ENCODE measurements at regions not wholly inside any gene's neighbourhood (a gene's known extent, or its start where the extent isn't known, plus 50 kb on each side); places are given as distances from the start of the nearest gene placed in this dataset.

DNA sequence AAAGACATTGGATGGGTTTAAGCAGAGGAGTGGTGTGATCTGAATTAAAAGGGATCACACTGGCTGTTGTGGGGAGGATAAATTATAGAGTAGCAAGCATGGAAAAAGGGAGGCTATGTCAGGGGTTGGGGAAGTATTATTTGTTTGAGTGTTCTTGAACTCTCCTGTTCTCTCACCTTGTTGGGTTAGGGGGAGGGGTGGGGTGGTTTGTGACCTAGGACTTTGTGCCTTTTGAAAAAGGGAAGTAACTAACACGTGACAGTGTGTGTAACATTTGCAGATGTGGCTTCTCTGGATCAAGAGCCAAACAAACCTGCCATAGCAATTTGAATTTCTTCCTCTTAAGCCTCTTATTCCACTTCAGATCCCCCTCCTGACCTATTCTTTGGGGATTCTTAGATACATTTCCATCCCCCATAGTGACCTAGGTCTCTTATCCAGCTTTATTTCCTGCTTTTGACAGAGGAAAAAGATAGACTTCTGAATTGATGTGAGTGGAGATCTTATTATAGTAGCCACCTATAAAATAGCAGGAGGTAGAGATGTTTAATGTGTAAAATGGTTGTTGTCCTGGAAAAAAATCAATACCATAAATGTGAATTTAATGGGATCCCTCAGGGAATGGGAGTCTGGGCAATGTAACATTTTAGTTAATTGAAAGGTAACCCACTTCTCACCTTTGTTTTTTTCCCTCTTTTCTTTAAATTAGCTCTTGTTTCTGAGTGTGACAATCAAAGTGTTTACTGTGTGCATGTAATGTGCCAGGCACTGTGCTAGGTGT, 120.4 kb downstream of the CT47B1 start:
- DNase-seq (ENCODE audit: low read depth): no peak
- H3K4me3 ChIP-seq (ENCODE audit: low read depth, low read length): no peak overlapping the region
- TF ChIP-seq, protein P1, sequence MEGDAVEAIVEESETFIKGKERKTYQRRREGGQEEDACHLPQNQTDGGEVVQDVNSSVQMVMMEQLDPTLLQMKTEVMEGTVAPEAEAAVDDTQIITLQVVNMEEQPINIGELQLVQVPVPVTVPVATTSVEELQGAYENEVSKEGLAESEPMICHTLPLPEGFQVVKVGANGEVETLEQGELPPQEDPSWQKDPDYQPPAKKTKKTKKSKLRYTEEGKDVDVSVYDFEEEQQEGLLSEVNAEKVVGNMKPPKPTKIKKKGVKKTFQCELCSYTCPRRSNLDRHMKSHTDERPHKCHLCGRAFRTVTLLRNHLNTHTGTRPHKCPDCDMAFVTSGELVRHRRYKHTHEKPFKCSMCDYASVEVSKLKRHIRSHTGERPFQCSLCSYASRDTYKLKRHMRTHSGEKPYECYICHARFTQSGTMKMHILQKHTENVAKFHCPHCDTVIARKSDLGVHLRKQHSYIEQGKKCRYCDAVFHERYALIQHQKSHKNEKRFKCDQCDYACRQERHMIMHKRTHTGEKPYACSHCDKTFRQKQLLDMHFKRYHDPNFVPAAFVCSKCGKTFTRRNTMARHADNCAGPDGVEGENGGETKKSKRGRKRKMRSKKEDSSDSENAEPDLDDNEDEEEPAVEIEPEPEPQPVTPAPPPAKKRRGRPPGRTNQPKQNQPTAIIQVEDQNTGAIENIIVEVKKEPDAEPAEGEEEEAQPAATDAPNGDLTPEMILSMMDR (conservative IDR thresholded peaks at IDR 0.05; ENCODE audit: low read depth, low read length): no peak

DNA sequence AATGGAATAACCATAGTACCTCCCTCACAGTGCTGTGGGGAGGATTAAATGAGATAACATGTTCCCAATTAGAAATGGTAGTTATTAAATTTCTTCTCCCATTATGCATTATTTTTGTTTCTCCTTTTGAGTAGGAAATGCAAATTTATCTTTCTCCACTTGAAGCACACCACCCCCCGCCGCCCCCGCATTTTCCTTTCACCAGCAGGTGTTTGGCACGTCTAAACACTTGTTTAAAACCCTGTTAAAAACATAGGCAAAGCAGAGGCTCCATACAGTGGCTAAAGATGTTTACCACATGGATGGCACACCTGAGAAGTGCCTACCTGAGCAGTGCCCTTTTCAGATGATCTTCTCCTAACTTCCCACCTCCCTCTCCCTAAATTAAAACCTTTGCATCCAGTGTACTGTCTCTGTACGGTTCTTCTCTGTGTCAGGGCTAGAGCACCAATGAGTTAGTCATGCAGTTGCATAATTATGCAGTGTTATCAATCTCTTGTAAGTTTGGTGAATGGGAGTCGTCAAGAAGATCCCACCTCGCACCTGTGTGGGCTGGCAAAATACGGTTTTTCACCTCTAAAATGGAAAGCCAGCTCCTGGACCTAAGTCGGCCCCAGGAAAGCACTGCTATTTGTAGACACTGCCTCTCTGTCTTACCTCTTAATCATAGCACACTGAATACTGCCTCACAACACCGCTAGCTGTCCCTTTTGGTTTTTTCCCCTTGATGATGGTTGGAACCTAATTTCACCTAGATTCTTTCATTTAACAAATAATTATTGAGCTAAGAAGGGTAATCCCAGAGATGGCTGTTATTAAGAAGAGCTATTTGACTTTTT, 122.0 kb downstream of the CT47B1 start:
- TF ChIP-seq, protein P1 (conservative IDR thresholded peaks at IDR 0.05; ENCODE audit: low read depth, low read length): no peak
- H3K4me3 ChIP-seq (ENCODE audit: low read depth, low read length): no peak overlapping the region
- DNase-seq (ENCODE audit: low read depth): no peak

DNA sequence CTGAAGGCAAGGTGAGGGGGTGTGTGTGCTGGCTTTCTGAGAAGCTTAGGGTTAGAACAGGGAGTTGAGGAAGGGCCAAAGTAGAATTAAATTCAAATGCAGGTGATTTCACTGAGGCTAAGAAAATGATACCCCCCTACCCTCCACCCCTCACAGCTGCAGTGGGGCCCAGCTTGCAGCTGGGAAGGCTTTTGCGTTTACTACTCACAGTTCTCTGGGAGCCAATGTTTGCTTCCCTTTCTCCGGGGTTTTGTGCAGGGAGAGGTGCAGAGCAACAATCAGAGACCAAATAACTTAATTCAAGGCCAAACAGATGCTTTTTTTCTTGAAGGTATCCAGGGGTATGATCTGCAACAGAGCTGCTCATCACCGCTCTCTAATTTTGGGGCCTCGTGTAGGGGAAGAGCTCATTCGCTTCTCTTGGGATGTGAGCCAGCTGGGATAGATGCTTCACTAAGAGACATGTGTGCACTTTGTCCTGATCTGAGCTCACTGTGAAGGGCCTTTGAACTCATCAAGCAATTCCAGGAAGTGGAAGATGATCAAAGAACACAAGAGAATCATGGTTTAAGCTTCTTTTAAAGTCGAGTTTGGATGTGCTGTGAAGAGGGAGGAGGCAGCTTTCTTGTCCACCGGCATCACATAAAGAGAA, 122.7 kb upstream of the C1GALT1C1 start:
- TF ChIP-seq, protein P1 (conservative IDR thresholded peaks at IDR 0.05; ENCODE audit: low read depth, low read length): no peak
- no peak overlapping the region for H3K4me3 ChIP-seq (ENCODE audit: low read depth, low read length)
- DNase-seq (ENCODE audit: low read depth): no peak

GRCh38 chrX:120751683-120752082, 121.8 kb upstream of the C1GALT1C1 start:
- no peak for DNase-seq (ENCODE audit: low read depth)
- TF ChIP-seq, protein P1 (conservative IDR thresholded peaks at IDR 0.05; ENCODE audit: low read depth, low read length): no peak
- no peak overlapping the region for H3K4me3 ChIP-seq (ENCODE audit: low read depth, low read length)

DNA sequence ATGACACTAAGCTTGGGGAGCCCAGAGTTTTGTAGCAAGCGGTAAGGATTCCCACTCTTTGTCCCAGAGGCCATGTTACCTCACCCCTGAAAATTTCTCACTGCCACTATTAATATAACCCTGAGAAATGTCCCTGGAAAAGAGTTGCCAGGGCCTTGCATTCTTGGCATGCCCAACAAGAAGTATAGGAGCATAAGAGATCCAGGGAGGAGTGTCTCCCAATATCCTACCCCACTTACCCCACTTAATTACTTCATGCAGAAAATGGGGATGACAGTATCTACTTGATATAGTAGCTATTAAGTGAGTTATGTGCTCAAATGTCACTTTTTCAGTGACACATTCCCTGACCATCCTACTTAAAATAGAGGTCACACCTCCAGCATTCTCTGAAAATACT, 120.5 kb upstream of the C1GALT1C1 start:
- TF ChIP-seq, protein P1 (conservative IDR thresholded peaks at IDR 0.05; ENCODE audit: low read depth, low read length): no peak
- H3K4me3 ChIP-seq (ENCODE audit: low read depth, low read length): no peak overlapping the region
- no peak for DNase-seq (ENCODE audit: low read depth)

GRCh38 chrX:120749141-120749846, 119.4 kb upstream of the C1GALT1C1 start:
- DNase-seq (ENCODE audit: low read depth): no peak
- no peak overlapping the region for H3K4me3 ChIP-seq (ENCODE audit: low read depth, low read length)
- TF ChIP-seq, protein P1 (conservative IDR thresholded peaks at IDR 0.05; ENCODE audit: low read depth, low read length): no peak
